Left cardiac atrium (tissue), 4 donors: ENCODE measurements at regions not wholly inside any gene's neighbourhood (a gene's known extent, or its start where the extent isn't known, plus 50 kb on each side); places are given as distances from the start of the nearest gene placed in this dataset.
"Not testable (repeated sequence)": the region's sequence is repeated elsewhere in the genome, so short reads cannot be mapped to it uniquely, and the experiment has no call there.

Experiments used
- ATAC-seq, 2 donors: fragments of 200-7000 bp; cut with Tn5 transposase; one replicate each; pipeline ENCODE4 v1.9.1; 2020; ENCODE audit warnings: mild to moderate bottlenecking in 2 of 2, moderate library complexity in 2 of 2
- DNase-seq: peaks from one replicate; pipeline ENCODE4 v3.0.0-alpha.2; 2020
- intact Hi-C, 2 donors: fragments of 100-400 bp; cut with DNase I; formaldehyde crosslinking; loops; one replicate each; pipeline versions ENCODE4 v1.14.1 to v1.15.1; 2022 to 2023
- donor health status: DM: no; HTN: yes; CAD: no.
- donor health status: DM: no; HTN: yes; CAD: no; lungs with severe emphysema.
- donor health status: DM: yes; HTN: yes; CAD: no.
- donor health status: Dilated cardiomyopathy.

GRCh38 chr15:47876986-47877385 is 159.7 kb downstream of the SEMA6D start:
- ATAC-seq (no peak), DNase-seq (no peak)
- intact Hi-C loops: no loop called here

- intact Hi-C loops: no loop called here
- ATAC-seq (no peak), DNase-seq (no peak)
Measured at GRCh38 chr15:47877836-47878235, 160.5 kb downstream of the SEMA6D start.

GRCh38 chr15:47885920-47886319 is 168.6 kb downstream of the SEMA6D start:
- intact Hi-C loops: no loop called here
- no peak for ATAC-seq
- no peak for DNase-seq

- DNase-seq (no peak), ATAC-seq (no peak)
- intact Hi-C loops: no loop called here
Measured at GRCh38 chr15:47887241-47887800, 170.0 kb downstream of the SEMA6D start.

GRCh38 chr15:47888385-47889100 is 171.2 kb downstream of the SEMA6D start:
- ATAC-seq: no peak
- intact Hi-C loops: no loop called here
- DNase-seq: no peak

GRCh38 chr15:47890397-47891150 is 173.3 kb downstream of the SEMA6D start:
- no peak for DNase-seq
- intact Hi-C loops: no loop called here
- no peak for ATAC-seq

- no peak for ATAC-seq
- no peak for DNase-seq
- intact Hi-C loops: no loop called here
Measured at GRCh38 chr15:47897525-47897924, 180.2 kb downstream of the SEMA6D start.

GRCh38 chr15:47900751-47901150 is 183.4 kb downstream of the SEMA6D start:
- no peak for ATAC-seq
- intact Hi-C loops: no loop called here
- DNase-seq: no peak

GRCh38 chr15:47903368-47903767 is 186.1 kb downstream of the SEMA6D start:
- no peak for ATAC-seq
- intact Hi-C loops: no loop called here
- DNase-seq: no peak

- no peak for ATAC-seq
- intact Hi-C loops: no loop called here
- no peak for DNase-seq
Measured at GRCh38 chr15:47908486-47908885, 191.2 kb downstream of the SEMA6D start.

GRCh38 chr15:47908950-47909670 is 191.8 kb downstream of the SEMA6D start:
- DNase-seq (no peak), ATAC-seq (no peak)
- intact Hi-C loops: no loop called here

- DNase-seq, intact Hi-C loops, ATAC-seq: not testable (repeated sequence)
Measured at GRCh38 chr15:47912910-47913309, 195.6 kb downstream of the SEMA6D start.

GRCh38 chr15:47917881-47918280 is 200.6 kb downstream of the SEMA6D start:
- intact Hi-C loops: no loop called here
- ATAC-seq (no peak), DNase-seq (no peak)

- intact Hi-C loops: no loop called here
- DNase-seq (no peak), ATAC-seq (no peak)
Measured at GRCh38 chr15:47918877-47919276, 201.6 kb downstream of the SEMA6D start.

GRCh38 chr15:47924381-47924780 is 196.4 kb upstream of the SLC24A5 start:
- intact Hi-C loops: no loop called here
- no peak for DNase-seq
- no peak for ATAC-seq

- intact Hi-C loops: no loop called here
- ATAC-seq (no peak), DNase-seq (no peak)
Measured at GRCh38 chr15:47929138-47929803, 191.5 kb upstream of the SLC24A5 start.

- intact Hi-C loops: no loop called here
- ATAC-seq: no peak
Measured at GRCh38 chr15:47932261-47932660, 188.5 kb upstream of the SLC24A5 start.

GRCh38 chr15:47932951-47933641 is 187.7 kb upstream of the SLC24A5 start:
- DNase-seq: no peak
- intact Hi-C loops: no loop called here
- no peak for ATAC-seq

More at GRCh38 chr15:47932261-47932660, 188.5 kb upstream of the SLC24A5 start:
- no peak for DNase-seq

GRCh38 chr15:47933865-47934264 is 186.9 kb upstream of the SLC24A5 start:
- intact Hi-C loops: no loop called here
- ATAC-seq: no peak
- DNase-seq: no peak
